Neural progenitor cell (in vitro differentiated cells): ENCODE measurements at regions not wholly inside any gene's neighbourhood (a gene's known extent, or its start where the extent isn't known, plus 50 kb on each side); places are given as distances from the start of the nearest gene placed in this dataset.

Experiments used
- DNase-seq: peaks from one replicate; pipeline ENCODE4 v3.0.0-alpha.2; 2016; ENCODE audit warnings: low spot score
- H2AFZ ChIP-seq: fragments of 200-600 bp; sonication (generic); replicated peaks from 2 replicates; pipeline ENCODE4 v1.6.1; 2016; ENCODE audit warnings: antibody characterized with exemption
- H3F3A ChIP-seq: fragments of 200-600 bp; sonication (generic); 2 replicates; pipeline ENCODE4 v1.6.1; 2016; ENCODE audit warnings: antibody characterized with exemption, low read depth
- H3K27ac ChIP-seq: fragments of 200-600 bp; sonication (generic); 2 replicates; pipeline ENCODE4 v1.5.1; 2016; ENCODE audit warnings: mild to moderate bottlenecking
- H3K27me3 ChIP-seq: fragments of 200-600 bp; sonication (generic); 2 replicates; pipeline ENCODE4 v1.6.1; 2016; ENCODE audit warnings: mild to moderate bottlenecking, moderate library complexity
- H3K36me3 ChIP-seq: fragments of 200-600 bp; sonication (generic); 2 replicates; pipeline ENCODE4 v1.5.1; 2016
- H3K4me1 ChIP-seq: fragments of 200-600 bp; sonication (generic); 2 replicates; pipeline ENCODE4 v1.6.1; 2016; ENCODE audit warnings: mixed run types
- H3K4me2 ChIP-seq: fragments of 200-600 bp; sonication (generic); 2 replicates; pipeline ENCODE4 v1.6.1; 2016
- H3K4me3 ChIP-seq: fragments of 200-600 bp; sonication (generic); 2 replicates; pipeline ENCODE4 v1.5.1; 2016
- H3K79me2 ChIP-seq: fragments of 200-600 bp; sonication (generic); 2 replicates; pipeline ENCODE4 v1.6.1; 2016; ENCODE audit warnings: low read depth
- H3K9ac ChIP-seq: fragments of 200-600 bp; sonication (generic); 2 replicates; pipeline ENCODE4 v1.6.1; 2016
- H3K9me3 ChIP-seq: fragments of 200-600 bp; sonication (generic); 2 replicates; pipeline ENCODE4 v1.5.1; 2016; ENCODE audit warnings: low read depth
- H4K20me1 ChIP-seq: fragments of 200-600 bp; sonication (generic); 2 replicates; pipeline ENCODE4 v1.6.1; 2016; ENCODE audit warnings: low read depth
- H3K27ac Mint-ChIP-seq: 3 replicates; pipeline ENCODE4 v1.8.0; 2021; ENCODE audit warnings: mixed read lengths
- H3K27me3 Mint-ChIP-seq: 2 replicates; pipeline ENCODE4 v1.8.0; 2022; ENCODE audit warnings: low read depth, mild to moderate bottlenecking, inconsistent platforms, moderate library complexity, mixed read lengths; ENCODE audit not compliant: insufficient read depth
- H3K36me3 Mint-ChIP-seq: 3 replicates; pipeline ENCODE4 v1.8.0; 2021; ENCODE audit warnings: mixed read lengths
- H3K4me1 Mint-ChIP-seq: 3 replicates; pipeline ENCODE4 v1.8.0; 2021; ENCODE audit warnings: mixed read lengths
- H3K4me3 Mint-ChIP-seq: 3 replicates; pipeline ENCODE4 v1.8.0; 2021; ENCODE audit warnings: mild to moderate bottlenecking, moderate library complexity, mixed read lengths
- H3K9me3 Mint-ChIP-seq: 3 replicates; pipeline ENCODE4 v1.8.0; 2020; ENCODE audit warnings: mixed read lengths
- EZH2 ChIP-seq: fragments of 200-600 bp; sonication (generic); IDR thresholded peaks from 2 replicates; pipeline ENCODE4 v1.6.1; 2017; ENCODE audit warnings: antibody characterized with exemption, mild to moderate bottlenecking, moderate library complexity
- EZH2phosphoT487 ChIP-seq: fragments of 200-600 bp; sonication (generic); IDR thresholded peaks from 2 replicates; pipeline ENCODE4 v1.6.1; 2017; ENCODE audit warnings: antibody characterized with exemption
- TF ChIP-seq, protein P1 (sequence below): fragments of 200-600 bp; sonication (generic); IDR thresholded peaks from 2 replicates; pipeline ENCODE4 v1.5.1; 2017; ENCODE audit warnings: antibody characterized with exemption, mild to moderate bottlenecking

DNA sequence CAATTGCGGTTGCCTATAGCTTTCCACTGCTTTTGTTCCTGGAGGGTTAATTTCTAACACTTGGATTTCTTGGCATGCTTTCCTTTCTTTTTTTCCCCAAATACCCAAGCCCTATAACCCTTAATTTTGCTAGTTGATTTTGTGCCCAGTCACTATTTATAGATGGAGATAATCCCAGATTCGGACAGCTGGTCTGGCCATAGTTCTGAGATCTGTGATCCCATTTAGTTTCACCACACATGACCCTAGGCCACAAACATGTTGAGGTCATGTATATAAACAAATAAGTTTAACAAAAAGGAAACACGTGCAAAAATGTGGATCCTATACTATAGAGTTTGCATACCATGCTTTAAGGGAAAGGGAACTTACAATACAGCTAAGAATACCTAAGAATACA is 111.4 kb downstream of the ZMAT3 start:
- Mint-ChIP-seq H3K27ac (no peak overlapping the region), H3K27me3 (no peaks in the 10 kb centered on the region), H3K4me3 (no peak overlapping the region), H3K36me3 (no peaks in the 10 kb centered on the region), H3K4me1 (no peaks in the 10 kb centered on the region), H3K9me3 (no peaks in the 10 kb centered on the region)
- no peaks in the 10 kb centered on the region for H3K36me3 ChIP-seq
- H3K79me2 ChIP-seq: no peaks in the 10 kb centered on the region
- H3K9ac ChIP-seq: no peak overlapping the region
- TF ChIP-seq EZH2 (no peak), EZH2phosphoT487 (no peak)
- TF ChIP-seq, protein P1, sequence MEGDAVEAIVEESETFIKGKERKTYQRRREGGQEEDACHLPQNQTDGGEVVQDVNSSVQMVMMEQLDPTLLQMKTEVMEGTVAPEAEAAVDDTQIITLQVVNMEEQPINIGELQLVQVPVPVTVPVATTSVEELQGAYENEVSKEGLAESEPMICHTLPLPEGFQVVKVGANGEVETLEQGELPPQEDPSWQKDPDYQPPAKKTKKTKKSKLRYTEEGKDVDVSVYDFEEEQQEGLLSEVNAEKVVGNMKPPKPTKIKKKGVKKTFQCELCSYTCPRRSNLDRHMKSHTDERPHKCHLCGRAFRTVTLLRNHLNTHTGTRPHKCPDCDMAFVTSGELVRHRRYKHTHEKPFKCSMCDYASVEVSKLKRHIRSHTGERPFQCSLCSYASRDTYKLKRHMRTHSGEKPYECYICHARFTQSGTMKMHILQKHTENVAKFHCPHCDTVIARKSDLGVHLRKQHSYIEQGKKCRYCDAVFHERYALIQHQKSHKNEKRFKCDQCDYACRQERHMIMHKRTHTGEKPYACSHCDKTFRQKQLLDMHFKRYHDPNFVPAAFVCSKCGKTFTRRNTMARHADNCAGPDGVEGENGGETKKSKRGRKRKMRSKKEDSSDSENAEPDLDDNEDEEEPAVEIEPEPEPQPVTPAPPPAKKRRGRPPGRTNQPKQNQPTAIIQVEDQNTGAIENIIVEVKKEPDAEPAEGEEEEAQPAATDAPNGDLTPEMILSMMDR: no peak
- H3F3A ChIP-seq: no peaks in the 10 kb centered on the region
- H3K4me3 ChIP-seq: no peak overlapping the region
- H3K27me3 ChIP-seq: no peaks in the 10 kb centered on the region
- no peak overlapping the region for H3K4me2 ChIP-seq
- no peaks in the 10 kb centered on the region for H3K4me1 ChIP-seq
- H3K9me3 ChIP-seq: no peaks in the 10 kb centered on the region
- H3K27ac ChIP-seq: no peak overlapping the region
- H4K20me1 ChIP-seq: no peaks in the 10 kb centered on the region
- DNase-seq: no peak
- H2AFZ ChIP-seq: no peak overlapping the region

DNA sequence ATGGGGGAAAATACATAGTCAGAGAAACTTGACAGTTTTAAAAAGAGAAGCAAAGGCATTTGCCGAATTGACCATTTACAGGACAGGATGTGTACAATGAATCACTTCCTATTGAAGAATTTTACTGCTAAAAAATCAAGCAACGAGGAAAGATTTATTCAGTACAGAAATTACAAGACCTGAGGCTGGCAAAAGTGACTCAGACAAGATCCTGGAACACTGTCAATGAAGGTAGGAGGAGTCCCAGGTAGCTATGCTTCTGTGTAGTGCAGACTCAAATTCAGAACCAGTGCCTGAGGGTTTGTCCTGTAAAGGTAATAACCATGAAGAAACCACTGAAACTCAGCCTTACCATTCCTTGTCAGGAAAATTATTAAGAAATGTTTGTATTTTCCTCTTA is 120.9 kb downstream of the ZMAT3 start:
- Mint-ChIP-seq H3K36me3 (no peaks in the 10 kb centered on the region), H3K4me3 (no peak overlapping the region), H3K27me3 (no peaks in the 10 kb centered on the region), H3K9me3 (no peaks in the 10 kb centered on the region), H3K4me1 (no peaks in the 10 kb centered on the region), H3K27ac (no peak overlapping the region)
- H3K4me3 ChIP-seq: no peak overlapping the region
- H4K20me1 ChIP-seq: no peaks in the 10 kb centered on the region
- H3K27me3 ChIP-seq: no peaks in the 10 kb centered on the region
- no peak overlapping the region for H2AFZ ChIP-seq
- DNase-seq: no peak
- no peaks in the 10 kb centered on the region for H3K36me3 ChIP-seq
- H3K27ac ChIP-seq: no peak overlapping the region
- H3F3A ChIP-seq: no peaks in the 10 kb centered on the region
- H3K9ac ChIP-seq: no peak overlapping the region
- TF ChIP-seq EZH2 (no peak), EZH2phosphoT487 (no peak)
- TF ChIP-seq, protein P1: no peak
- no peak overlapping the region for H3K4me2 ChIP-seq
- no peaks in the 10 kb centered on the region for H3K79me2 ChIP-seq
- H3K9me3 ChIP-seq: no peaks in the 10 kb centered on the region
- H3K4me1 ChIP-seq: no peaks in the 10 kb centered on the region

DNA sequence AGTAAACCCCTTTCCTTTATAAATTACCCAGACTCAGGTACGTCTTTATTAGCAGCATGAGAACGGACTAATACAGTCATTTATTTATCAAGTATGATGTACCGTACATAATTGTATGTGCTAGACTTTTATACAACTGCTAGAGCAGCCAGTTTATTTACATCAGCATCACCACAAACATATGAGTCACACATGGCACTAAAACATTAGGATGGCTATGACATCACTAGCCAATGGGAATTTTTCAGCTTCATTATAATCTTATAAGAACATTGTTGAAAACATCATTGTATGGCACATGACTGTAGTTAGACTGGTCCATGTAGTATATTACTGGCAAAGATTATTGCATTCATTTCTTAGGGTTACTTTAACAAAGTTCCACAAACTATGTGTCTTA is 121.7 kb downstream of the ZMAT3 start:
- Mint-ChIP-seq H3K9me3 (no peaks in the 10 kb centered on the region), H3K4me1 (no peaks in the 10 kb centered on the region)
- no peaks in the 10 kb centered on the region for H3K79me2 ChIP-seq

More for the DNA sequence above, 121.7 kb downstream of the ZMAT3 start:
- H3F3A ChIP-seq: no peaks in the 10 kb centered on the region
- no peaks in the 10 kb centered on the region for H3K27me3 Mint-ChIP-seq
- no peak overlapping the region for H2AFZ ChIP-seq
- no peaks in the 10 kb centered on the region for H3K36me3 ChIP-seq
- no peak overlapping the region for H3K27ac ChIP-seq
- no peaks in the 10 kb centered on the region for H4K20me1 ChIP-seq
- no peak overlapping the region for H3K4me3 ChIP-seq
- no peak overlapping the region for H3K27ac Mint-ChIP-seq
- no peaks in the 10 kb centered on the region for H3K4me1 ChIP-seq
- no peak overlapping the region for H3K9ac ChIP-seq
- no peak overlapping the region for H3K4me2 ChIP-seq
- TF ChIP-seq, protein P1: no peak
- TF ChIP-seq EZH2phosphoT487 (no peak), EZH2 (no peak)
- H3K4me3 Mint-ChIP-seq: no peak overlapping the region
- no peaks in the 10 kb centered on the region for H3K9me3 ChIP-seq
- no peaks in the 10 kb centered on the region for H3K36me3 Mint-ChIP-seq
- no peaks in the 10 kb centered on the region for H3K27me3 ChIP-seq
- DNase-seq: no peak
